Globus pallidus (tissue), 1 donor: ENCODE measurements at regions not wholly inside any gene's neighbourhood (a gene's known extent, or its start where the extent isn't known, plus 50 kb on each side); places are given as distances from the start of the nearest gene placed in this dataset.

ENCODE experiments used
- DNase-seq: peaks from one replicate; pipeline ENCODE4 v3.0.0-alpha.2; 2015; ENCODE audit warnings: low spot score

DNA sequence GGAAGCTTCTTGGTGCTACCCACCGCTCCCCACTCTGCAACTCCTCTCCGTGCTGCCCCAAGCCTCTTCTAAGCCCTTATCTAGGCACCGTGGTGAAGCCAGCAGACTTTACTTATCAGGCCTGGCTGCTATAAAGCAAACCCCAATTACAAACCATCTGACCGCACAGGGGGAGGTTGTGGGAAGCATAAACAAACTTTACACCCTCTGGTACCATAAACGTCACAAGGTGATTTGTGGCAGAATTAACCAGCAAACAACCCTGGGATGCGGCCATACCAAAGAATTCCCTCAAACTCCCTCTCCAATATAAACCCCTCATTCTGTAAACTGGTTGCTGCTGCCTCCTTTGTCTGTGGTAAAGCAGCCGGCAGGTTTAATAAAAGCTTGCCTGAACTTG is 55.2 kb downstream of the MAGEC2 start:
- DNase-seq, result no peak

GRCh38 chrX:142134533-142134932 is 70.6 kb downstream of the MAGEC2 start:
- DNase-seq, result no peak

- DNase-seq, result no peak
Measured at GRCh38 chrX:142096253-142096652, 108.8 kb downstream of the MAGEC2 start.

GRCh38 chrX:142095651-142096245 is 109.3 kb downstream of the MAGEC2 start:
- DNase-seq, result no peak

- peak; percentile 45 for DNase-seq
Measured at GRCh38 chrX:142089193-142089592, 115.9 kb downstream of the MAGEC2 start.

GRCh38 chrX:142084611-142085010 is 120.5 kb downstream of the MAGEC2 start:
- DNase-seq, result no peak

- DNase-seq, result no peak
Measured at GRCh38 chrX:142076633-142077032, 128.5 kb downstream of the MAGEC2 start.

DNA sequence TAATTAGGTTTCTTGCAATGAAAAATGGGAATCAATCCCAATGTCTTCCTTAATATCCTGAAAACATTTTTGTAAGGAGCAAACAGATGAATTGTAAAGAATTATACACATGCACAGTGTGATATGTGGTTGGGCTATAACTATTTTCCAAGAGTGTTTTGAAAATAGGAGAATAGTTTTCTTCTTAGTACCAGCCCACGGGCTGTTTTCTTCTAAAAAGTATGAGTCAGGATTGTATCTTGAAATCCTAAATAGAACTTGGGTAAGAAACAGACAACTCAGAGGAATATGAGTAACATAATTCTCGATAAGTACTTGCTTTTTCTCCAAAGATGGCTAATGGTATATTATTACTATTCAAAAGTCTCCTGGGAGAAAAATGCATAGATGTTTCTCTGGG is 136.7 kb downstream of the MAGEC2 start:
- no peak for DNase-seq

DNA sequence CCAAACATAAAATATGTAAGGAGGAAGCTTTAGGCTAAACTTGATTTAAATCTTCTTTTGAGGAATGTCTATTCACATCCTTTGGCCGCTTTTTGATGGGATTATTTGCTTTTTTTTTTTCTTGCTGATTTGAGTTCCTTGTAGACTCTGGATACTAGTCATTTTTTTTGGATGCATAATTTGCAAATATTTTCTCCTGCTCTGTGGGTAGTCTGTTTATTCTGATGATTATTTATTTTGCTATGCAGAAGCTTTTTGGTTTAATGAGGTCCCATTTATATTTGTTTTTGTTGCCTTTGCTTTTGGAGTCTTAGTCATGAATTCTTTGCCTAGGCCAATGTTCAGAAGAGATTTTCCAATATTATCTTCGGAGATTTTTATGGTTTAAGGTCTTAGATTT is 144.9 kb downstream of the MAGEC2 start:
- DNase-seq, result no peak

GRCh38 chrX:142054094-142054493 is 150.4 kb downstream of the MAGEC1 start:
- no peak for DNase-seq

GRCh38 chrX:142052238-142052637 is 148.5 kb downstream of the MAGEC1 start:
- DNase-seq, result no peak

DNA sequence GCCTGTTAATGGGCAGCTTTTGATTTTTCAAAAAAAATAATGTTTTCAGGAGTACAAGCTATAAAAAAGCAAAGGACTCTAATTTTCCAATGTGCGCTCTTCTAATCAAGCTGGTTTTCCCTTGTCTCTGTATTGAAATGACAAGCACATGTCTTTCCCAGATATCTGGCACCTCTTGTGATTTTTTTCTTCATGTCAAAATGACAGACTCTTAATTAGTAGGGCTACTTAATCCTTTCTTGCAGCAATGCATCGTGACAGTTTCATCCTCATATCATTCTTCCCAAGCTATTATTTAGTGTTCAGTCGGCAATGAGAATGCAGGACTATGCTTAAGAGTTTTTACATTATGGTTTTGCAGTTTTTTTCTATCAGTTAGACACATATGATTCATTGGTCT is 139.5 kb downstream of the MAGEC1 start:
- DNase-seq, result no peak

- DNase-seq, result no peak
Measured at GRCh38 chrX:142040906-142041305, 137.2 kb downstream of the MAGEC1 start.

- no peak for DNase-seq
Measured at GRCh38 chrX:142036116-142036515, 132.4 kb downstream of the MAGEC1 start.

DNA sequence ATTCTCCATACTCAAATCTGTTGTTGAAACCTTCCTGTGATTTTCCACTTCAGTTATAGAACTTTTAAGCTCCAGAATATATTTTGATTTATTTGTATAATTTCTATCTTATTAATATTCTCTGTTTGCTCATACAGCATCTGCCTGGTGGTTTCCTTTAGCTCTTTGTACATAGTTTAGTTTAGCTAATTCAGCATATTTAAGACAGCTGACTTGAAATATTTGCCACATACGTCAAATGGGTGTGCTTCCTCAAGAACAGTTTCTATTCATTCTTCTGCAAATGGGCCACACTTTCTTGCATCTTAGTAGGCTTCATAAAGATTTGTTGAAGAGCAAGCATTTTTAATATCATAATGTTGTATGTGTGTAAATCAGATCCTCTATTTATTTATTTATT is 101.8 kb downstream of the MAGEC1 start:
- no peak for DNase-seq

GRCh38 chrX:142002471-142002870 is 98.8 kb downstream of the MAGEC1 start:
- DNase-seq, result no peak

DNA sequence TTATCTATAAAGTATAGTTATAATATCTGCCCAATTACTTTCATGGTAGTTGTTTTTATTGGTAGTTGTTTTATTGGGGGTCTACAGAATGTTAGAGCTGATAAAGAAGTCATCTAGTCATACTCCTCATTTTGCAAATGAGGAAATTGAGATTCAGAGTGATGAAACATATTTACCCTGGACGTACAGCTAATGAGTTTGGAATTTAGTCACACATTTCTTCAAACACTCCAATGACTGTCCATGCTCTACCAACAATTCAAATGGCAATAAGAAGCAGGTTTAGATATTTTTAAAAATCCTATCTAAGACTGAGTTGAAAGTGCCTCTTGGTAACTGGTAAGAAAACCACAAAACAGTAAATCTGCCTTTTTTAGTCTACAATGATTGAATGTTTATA is 98.2 kb downstream of the MAGEC1 start:
- DNase-seq, result no peak

DNA sequence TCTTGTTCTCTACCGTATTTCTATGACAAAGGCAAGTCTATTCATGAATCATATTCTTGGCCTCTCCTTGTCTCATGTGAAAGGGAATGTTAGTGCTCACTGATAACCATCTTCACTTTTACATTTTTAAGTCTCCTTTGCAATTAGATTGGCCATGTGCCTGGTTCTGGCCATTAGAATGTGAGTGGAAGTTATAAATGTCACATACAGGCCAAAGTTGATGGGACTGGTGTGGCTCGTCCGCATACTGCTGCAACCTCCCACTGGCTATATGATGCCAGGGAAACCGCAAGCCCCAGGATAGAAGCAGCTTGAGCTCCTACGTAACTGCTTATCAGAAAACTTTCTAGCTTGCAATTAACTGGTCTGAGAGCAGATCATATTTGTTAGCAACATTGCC is 86.1 kb downstream of the MAGEC1 start:
- no peak for DNase-seq

DNA sequence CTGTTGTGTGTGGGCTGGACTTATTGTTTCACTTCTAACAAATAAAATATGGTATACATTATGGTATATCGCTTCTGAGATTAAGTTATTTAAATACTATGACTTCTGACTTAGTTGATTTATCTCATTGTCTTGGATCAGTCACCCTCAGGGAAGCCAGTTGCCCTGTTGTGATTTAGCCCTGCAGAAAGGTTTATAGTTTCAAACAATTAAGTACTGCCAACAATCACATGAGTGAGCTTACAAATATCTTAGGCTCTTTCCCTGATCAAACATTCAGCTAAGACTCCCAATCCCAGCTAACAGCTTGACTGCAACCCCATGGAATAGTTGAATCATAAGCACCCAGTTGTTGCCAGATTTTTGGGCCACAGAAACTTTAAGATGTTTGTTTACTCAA is 85.4 kb downstream of the MAGEC1 start:
- no peak for DNase-seq

- DNase-seq, result no peak
Measured at GRCh38 chrX:141982296-141982695, 78.6 kb downstream of the MAGEC1 start.

DNA sequence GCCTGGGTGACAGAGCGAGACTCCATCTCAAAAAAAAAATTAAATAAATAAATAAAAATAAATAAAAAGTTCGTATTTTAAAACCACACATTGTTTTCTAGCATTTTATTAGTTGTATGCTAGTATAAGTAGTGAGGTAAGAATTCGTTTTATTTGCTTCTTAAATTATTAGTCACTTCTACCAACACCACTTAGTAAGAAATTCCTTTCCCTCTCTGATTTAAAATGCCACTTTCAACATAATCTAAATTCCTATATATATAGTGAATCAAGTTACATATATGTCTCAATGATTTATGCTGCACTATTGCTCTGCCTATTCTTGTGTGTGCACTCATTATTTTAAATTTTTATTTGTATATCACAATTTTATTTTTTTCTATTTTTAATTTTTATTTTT is 72.1 kb downstream of the MAGEC1 start:
- no peak for DNase-seq

DNA sequence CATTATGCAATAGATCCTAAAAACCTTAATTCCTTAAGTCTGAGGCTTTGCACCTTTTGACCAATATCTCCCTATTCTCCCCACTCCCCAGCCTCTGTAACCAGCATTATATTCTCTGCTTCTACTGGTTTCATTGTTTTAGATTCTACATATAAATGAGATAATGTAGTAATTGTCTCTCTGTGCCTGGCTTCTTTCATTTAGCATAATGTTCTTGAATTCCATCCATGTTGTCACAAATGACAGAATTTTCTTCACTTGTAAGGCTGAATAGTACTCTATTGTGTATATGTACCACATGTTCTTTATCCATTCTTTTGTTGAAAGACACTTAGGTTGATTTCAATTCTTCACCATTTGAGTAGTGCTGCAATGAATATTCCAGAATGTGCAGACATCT is 66.0 kb downstream of the MAGEC1 start:
- peak; percentile 77 for DNase-seq

- DNase-seq, result no peak
Measured at GRCh38 chrX:141960578-141960977, 56.9 kb downstream of the MAGEC1 start.
